DOHH2 (cell line): ENCODE measurements at regions not wholly inside any gene's neighbourhood (a gene's known extent, or its start where the extent isn't known, plus 50 kb on each side); places are given as distances from the start of the nearest gene placed in this dataset.

ENCODE experiments used
- EZH2phosphoT487 ChIP-seq: fragments of 200-600 bp; sonication (generic); IDR thresholded peaks from 2 replicates; pipeline ENCODE4 v1.6.1; 2017; ENCODE audit warnings: borderline replicate concordance, mild to moderate bottlenecking, antibody characterized with exemption, low read length, moderate library complexity, mixed read lengths
- TF ChIP-seq, protein P1 (sequence below): fragments of 200-600 bp; sonication (generic); IDR thresholded peaks from one replicate; pipeline ENCODE4 v1.5.1; 2014; ENCODE audit warnings: antibody characterized with exemption, mild to moderate bottlenecking, low read depth, low read length; ENCODE audit not compliant: poor library complexity, severe bottlenecking

DNA sequence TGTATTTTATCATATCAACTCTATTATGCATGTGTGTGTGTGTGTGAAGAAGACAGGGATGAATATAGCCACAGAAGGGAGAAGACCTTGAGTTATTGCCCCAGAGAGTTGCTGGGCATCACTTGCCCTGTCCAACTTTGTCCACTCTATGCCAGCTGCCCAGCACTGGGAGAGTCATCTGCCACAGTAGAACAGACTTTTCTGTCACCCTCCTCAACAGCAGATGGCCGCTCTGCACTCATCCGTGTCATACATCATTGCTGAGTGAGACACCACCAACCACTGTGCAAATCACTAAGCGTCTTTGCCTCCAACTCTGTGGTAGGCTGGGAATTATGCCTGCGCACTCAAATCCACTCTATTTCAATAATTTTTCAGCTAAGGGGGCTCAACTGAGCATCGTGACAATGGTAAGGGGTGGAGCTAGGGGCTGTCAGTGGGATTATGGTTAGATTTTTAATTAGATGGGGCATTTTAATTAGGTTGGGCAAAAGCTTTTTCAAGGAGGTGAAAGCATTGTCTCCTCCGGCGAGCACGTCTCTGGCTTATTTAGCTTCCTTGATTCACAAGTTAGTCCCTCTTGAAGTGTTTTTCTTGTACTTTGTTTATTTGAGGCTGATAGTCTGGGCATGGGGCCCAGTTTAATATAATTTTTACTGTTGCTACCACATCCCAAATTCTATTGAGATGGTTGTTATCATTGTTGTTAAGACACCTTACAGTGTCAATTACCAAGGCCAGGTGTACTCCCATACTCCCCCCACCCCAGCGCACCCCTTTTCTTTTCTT is 100.1 kb upstream of the KLF3 start:
- no peak for TF ChIP-seq EZH2phosphoT487
- TF ChIP-seq, protein P1, sequence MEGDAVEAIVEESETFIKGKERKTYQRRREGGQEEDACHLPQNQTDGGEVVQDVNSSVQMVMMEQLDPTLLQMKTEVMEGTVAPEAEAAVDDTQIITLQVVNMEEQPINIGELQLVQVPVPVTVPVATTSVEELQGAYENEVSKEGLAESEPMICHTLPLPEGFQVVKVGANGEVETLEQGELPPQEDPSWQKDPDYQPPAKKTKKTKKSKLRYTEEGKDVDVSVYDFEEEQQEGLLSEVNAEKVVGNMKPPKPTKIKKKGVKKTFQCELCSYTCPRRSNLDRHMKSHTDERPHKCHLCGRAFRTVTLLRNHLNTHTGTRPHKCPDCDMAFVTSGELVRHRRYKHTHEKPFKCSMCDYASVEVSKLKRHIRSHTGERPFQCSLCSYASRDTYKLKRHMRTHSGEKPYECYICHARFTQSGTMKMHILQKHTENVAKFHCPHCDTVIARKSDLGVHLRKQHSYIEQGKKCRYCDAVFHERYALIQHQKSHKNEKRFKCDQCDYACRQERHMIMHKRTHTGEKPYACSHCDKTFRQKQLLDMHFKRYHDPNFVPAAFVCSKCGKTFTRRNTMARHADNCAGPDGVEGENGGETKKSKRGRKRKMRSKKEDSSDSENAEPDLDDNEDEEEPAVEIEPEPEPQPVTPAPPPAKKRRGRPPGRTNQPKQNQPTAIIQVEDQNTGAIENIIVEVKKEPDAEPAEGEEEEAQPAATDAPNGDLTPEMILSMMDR, result no peak
